Upper lobe of left lung (tissue), 4 donors: ENCODE measurements at regions not wholly inside any gene's neighbourhood (a gene's known extent, or its start where the extent isn't known, plus 50 kb on each side); places are given as distances from the start of the nearest gene placed in this dataset.

Source experiments
- EP300 ChIP-seq, 4 donors: sonication (generic); formaldehyde crosslinking; IDR thresholded peaks; one replicate each; pipeline ENCODE4 v1.5.1; 2017; ENCODE audit warnings: antibody characterized with exemption in 4 of 4, control low read depth in 2 of 4
- POLR2A ChIP-seq, 4 donors: fragments of 450-650 bp; IDR thresholded peaks; one replicate each; pipeline ENCODE4 v1.5.1; 2016 to 2017; ENCODE audit warnings: antibody characterized with exemption in 4 of 4, mild to moderate bottlenecking in 2 of 4
- TF ChIP-seq, protein P1 (sequence below), 6 experiments: fragments of 450-650 bp in 4 of 6; fragments of 200-600 bp in 2 of 6; sonication (generic) in 2 of 6; IDR thresholded peaks; one replicate each; pipeline ENCODE4 v1.5.1; 2016 to 2019; ENCODE audit warnings: antibody characterized with exemption in 6 of 6

DNA sequence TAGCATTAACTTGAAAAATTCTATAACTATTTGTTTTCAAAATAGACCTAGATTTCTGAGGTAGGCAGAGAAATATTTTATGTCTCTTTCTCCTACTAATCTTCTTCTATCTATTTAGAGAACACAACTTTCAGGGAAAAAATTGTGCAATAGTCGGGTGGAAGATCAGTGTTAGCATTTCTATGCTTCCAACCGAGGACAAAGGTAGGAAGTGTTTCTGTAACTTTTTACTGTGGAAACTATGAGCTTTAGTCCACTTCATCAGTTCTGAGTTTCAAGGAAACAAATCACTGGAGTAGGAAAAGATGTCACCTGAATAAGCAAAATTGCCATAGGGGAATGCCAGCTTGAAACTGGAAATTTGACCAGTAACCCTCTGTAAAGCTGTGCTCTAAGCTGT, 207.7 kb upstream of the CTAGE1 start:
- TF ChIP-seq EP300 (IDR thresholded peaks at IDR 0.05) (no peak), POLR2A (IDR thresholded peaks at IDR 0.05) (no peak)
- TF ChIP-seq, protein P1, sequence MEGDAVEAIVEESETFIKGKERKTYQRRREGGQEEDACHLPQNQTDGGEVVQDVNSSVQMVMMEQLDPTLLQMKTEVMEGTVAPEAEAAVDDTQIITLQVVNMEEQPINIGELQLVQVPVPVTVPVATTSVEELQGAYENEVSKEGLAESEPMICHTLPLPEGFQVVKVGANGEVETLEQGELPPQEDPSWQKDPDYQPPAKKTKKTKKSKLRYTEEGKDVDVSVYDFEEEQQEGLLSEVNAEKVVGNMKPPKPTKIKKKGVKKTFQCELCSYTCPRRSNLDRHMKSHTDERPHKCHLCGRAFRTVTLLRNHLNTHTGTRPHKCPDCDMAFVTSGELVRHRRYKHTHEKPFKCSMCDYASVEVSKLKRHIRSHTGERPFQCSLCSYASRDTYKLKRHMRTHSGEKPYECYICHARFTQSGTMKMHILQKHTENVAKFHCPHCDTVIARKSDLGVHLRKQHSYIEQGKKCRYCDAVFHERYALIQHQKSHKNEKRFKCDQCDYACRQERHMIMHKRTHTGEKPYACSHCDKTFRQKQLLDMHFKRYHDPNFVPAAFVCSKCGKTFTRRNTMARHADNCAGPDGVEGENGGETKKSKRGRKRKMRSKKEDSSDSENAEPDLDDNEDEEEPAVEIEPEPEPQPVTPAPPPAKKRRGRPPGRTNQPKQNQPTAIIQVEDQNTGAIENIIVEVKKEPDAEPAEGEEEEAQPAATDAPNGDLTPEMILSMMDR (IDR thresholded peaks at IDR 0.05) = no peak
